Stimulated activated CD4-positive, alpha-beta T cell treated with anti-CD3 and anti-CD28 coated beads, Interleukin-12 subunit alpha, Interleukin-12 subunit beta, amount 100 ng/mL, for 24 hours (primary cell): ENCODE measurements at regions not wholly inside any gene's neighbourhood (a gene's known extent, or its start where the extent isn't known, plus 50 kb on each side); places are given as distances from the start of the nearest gene placed in this dataset.
"Not testable (repeated sequence)": the region's sequence is repeated elsewhere in the genome, so short reads cannot be mapped to it uniquely, and the experiment has no call there.

ENCODE experiments used
- DNase-seq, 2 experiments: peaks; one replicate each; pipeline ENCODE4 v3.0.0-alpha.2; 2020; ENCODE audit warnings: low read depth in 2 of 2

- DNase-seq, result no peak
Observed at GRCh38 chr3:170709046-170709445, 123.2 kb upstream of the SLC7A14 start.

- no peak for DNase-seq
Observed at GRCh38 chr3:170707899-170708298, 122.0 kb upstream of the SLC7A14 start.

GRCh38 chr3:170705131-170705530 lies 119.3 kb upstream of the SLC7A14 start:
- no peak for DNase-seq

- DNase-seq, result no peak
Observed at GRCh38 chr3:170703121-170703588, 117.3 kb upstream of the SLC7A14 start.

GRCh38 chr3:170701696-170702678 lies 116.1 kb upstream of the SLC7A14 start:
- no peak for DNase-seq

- DNase-seq, result no peak
Observed at GRCh38 chr3:170700054-170700404, 114.2 kb upstream of the SLC7A14 start.

- DNase-seq, result no peak
Observed at GRCh38 chr3:170699158-170700053, 113.5 kb upstream of the SLC7A14 start.

- DNase-seq, result no peak
Observed at GRCh38 chr3:170697908-170698307, 112.0 kb upstream of the SLC7A14 start.

GRCh38 chr3:170697131-170697530 lies 111.3 kb upstream of the SLC7A14 start:
- DNase-seq, result no peak

- no peak for DNase-seq
Observed at GRCh38 chr3:170695486-170696064, 109.7 kb upstream of the SLC7A14 start.

GRCh38 chr3:170692720-170693119 lies 106.8 kb upstream of the SLC7A14 start:
- DNase-seq, result no peak

GRCh38 chr3:170690661-170690981 lies 104.7 kb upstream of the SLC7A14 start:
- no peak for DNase-seq

- DNase-seq, result peak in 1 of 2 experiments; percentile 42
Observed at GRCh38 chr3:170689893-170690660, 104.2 kb upstream of the SLC7A14 start.

- no peak for DNase-seq
Observed at GRCh38 chr3:170689296-170689829, 103.5 kb upstream of the SLC7A14 start.

- DNase-seq, result not testable (repeated sequence)
Observed at GRCh38 chr3:170688222-170688621, 102.3 kb upstream of the SLC7A14 start.

- no peak for DNase-seq
Observed at GRCh38 chr3:170680593-170680992, 94.7 kb upstream of the SLC7A14 start.

GRCh38 chr3:170679190-170679589 lies 93.3 kb upstream of the SLC7A14 start:
- DNase-seq, result no peak

GRCh38 chr3:170670504-170670903 lies 84.6 kb upstream of the SLC7A14 start:
- DNase-seq, result no peak

- DNase-seq, result not testable (repeated sequence)
Observed at GRCh38 chr3:170662986-170663385, 77.1 kb upstream of the SLC7A14 start.

- no peak for DNase-seq
Observed at GRCh38 chr3:170660139-170660538, 74.3 kb upstream of the SLC7A14 start.

- DNase-seq, result no peak
Observed at GRCh38 chr3:170657312-170657711, 71.4 kb upstream of the SLC7A14 start.
